ENCODE measurements at regions not wholly inside any gene's neighbourhood (a gene's known extent, or its start where the extent isn't known, plus 50 kb on each side); places are given as distances from the start of the nearest gene placed in this dataset.

DNA sequence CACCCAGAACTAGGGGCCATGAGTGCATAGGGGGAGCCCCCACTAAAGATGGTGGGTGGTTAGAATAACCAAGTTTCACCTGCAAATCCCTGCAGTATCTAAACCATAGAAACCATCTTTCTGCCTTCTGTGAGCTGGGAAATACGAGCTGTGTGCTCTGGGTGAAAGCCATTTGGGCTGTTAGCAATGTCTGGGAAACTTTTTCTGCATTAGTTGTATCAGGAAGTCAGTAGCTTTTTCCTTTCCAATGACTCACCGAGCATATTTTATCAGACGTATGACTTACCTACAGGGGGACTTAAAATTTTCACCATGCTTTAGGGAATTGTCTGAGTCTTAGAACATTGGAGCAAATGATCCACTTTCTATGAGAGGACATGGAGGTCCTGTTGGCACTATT lies 584.0 kb downstream of the QKI start:
- 84 to 94% methylated on average over 3 of the region's 3 CpGs for WGBS, 2 donors (ENCODE audit: low coverage in 1 of 2)
- Histone ChIP-seq H3K27me3 (no peaks in the 10 kb centered on the region), H3K4me1 (no peaks in the 10 kb centered on the region), H3K4me3 (no peak overlapping the region), H3K36me3 (no peaks in the 10 kb centered on the region), H3K27ac (no peak overlapping the region), H3K9me3 (no peaks in the 10 kb centered on the region)
- intact Hi-C loops (cut with DNase I; ENCODE audit: low total_unique reads) (no loop called here), in situ Hi-C loops (cut with MboI; ENCODE audit: low pct_ligation_motif_present in 1 of 4, low pct_unique_long_range_greater_than_20kb in 1 of 4, low sequenced_read_pairs in 3 of 4) (no loop called here)
- TF ChIP-seq, protein P1, sequence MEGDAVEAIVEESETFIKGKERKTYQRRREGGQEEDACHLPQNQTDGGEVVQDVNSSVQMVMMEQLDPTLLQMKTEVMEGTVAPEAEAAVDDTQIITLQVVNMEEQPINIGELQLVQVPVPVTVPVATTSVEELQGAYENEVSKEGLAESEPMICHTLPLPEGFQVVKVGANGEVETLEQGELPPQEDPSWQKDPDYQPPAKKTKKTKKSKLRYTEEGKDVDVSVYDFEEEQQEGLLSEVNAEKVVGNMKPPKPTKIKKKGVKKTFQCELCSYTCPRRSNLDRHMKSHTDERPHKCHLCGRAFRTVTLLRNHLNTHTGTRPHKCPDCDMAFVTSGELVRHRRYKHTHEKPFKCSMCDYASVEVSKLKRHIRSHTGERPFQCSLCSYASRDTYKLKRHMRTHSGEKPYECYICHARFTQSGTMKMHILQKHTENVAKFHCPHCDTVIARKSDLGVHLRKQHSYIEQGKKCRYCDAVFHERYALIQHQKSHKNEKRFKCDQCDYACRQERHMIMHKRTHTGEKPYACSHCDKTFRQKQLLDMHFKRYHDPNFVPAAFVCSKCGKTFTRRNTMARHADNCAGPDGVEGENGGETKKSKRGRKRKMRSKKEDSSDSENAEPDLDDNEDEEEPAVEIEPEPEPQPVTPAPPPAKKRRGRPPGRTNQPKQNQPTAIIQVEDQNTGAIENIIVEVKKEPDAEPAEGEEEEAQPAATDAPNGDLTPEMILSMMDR (IDR thresholded peaks at IDR 0.05), result no peak
- TF ChIP-seq POLR2A (IDR thresholded peaks at IDR 0.05) (no peak), POLR2AphosphoS5 (IDR thresholded peaks at IDR 0.05) (no peak), EP300 (IDR thresholded peaks at IDR 0.05; ENCODE audit: low read depth) (no peak)
- DNase-seq, result no peak

- WGBS, 2 donors (ENCODE audit: low coverage in 1 of 2), result 80 to 82% methylated on average over 2 to 6 of the region's 6 CpGs
- no peak for DNase-seq
- Histone ChIP-seq H3K4me1 (no peaks in the 10 kb centered on the region), H3K27ac (no peak overlapping the region), H3K27me3 (no peaks in the 10 kb centered on the region), H3K9me3 (no peaks in the 10 kb centered on the region), H3K36me3 (no peaks in the 10 kb centered on the region), H3K4me3 (no peak overlapping the region)
- TF ChIP-seq EP300 (IDR thresholded peaks at IDR 0.05; ENCODE audit: low read depth) (no peak), POLR2AphosphoS5 (IDR thresholded peaks at IDR 0.05) (no peak), POLR2A (IDR thresholded peaks at IDR 0.05) (no peak)
- TF ChIP-seq, protein P1 (IDR thresholded peaks at IDR 0.05), result no peak
- in situ Hi-C loops (cut with MboI; ENCODE audit: low pct_ligation_motif_present in 1 of 4, low pct_unique_long_range_greater_than_20kb in 1 of 4, low sequenced_read_pairs in 3 of 4), result no loop called here
- intact Hi-C loops (cut with DNase I; ENCODE audit: low total_unique reads), result no loop called here
Measured at GRCh38 chr6:163996491-163996890, 582.0 kb downstream of the QKI start.

GRCh38 chr6:163994566-163994965 lies 580.0 kb downstream of the QKI start:
- DNase-seq, result no peak
- no peaks in the 10 kb centered on the region for H3K9me3 ChIP-seq
- intact Hi-C loops (cut with DNase I; ENCODE audit: low total_unique reads) (no loop called here), in situ Hi-C loops (cut with MboI; ENCODE audit: low pct_ligation_motif_present in 1 of 4, low pct_unique_long_range_greater_than_20kb in 1 of 4, low sequenced_read_pairs in 3 of 4) (no loop called here)
- H3K4me3 ChIP-seq, result no peak overlapping the region
- H3K36me3 ChIP-seq, result no peaks in the 10 kb centered on the region
- no peak overlapping the region for H3K27ac ChIP-seq
- TF ChIP-seq EP300 (IDR thresholded peaks at IDR 0.05; ENCODE audit: low read depth) (no peak), POLR2A (IDR thresholded peaks at IDR 0.05) (no peak), POLR2AphosphoS5 (IDR thresholded peaks at IDR 0.05) (no peak)
- TF ChIP-seq, protein P1 (IDR thresholded peaks at IDR 0.05), result no peak
- H3K27me3 ChIP-seq, result no peaks in the 10 kb centered on the region
- WGBS, 2 donors (ENCODE audit: low coverage in 1 of 2), result 57 to 70% methylated on average over 4 to 5 of the region's 5 CpGs
- H3K4me1 ChIP-seq, result no peaks in the 10 kb centered on the region

DNA sequence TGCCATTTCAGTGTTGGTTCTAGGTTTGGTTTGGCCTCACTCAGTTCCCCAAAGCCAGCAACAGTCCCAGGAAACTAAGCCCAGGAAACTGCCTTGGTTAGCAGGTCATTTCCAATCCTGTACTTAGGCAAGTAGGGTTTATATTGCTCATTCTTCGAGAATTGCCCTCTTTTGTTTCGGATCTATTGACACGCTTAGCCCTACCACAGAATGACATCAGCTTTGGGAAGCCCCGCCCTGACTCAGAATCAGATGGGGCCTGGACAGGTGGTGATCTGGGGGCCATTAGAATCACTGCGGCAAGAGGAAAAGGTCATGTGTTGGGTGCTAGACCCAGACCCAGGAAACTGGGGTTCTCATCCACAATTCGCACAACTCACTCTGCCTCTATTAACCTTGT lies 578.2 kb downstream of the QKI start:
- Histone ChIP-seq H3K4me1 (no peaks in the 10 kb centered on the region), H3K27ac (no peak overlapping the region), H3K4me3 (no peak overlapping the region), H3K9me3 (no peaks in the 10 kb centered on the region), H3K36me3 (no peaks in the 10 kb centered on the region), H3K27me3 (no peaks in the 10 kb centered on the region)
- in situ Hi-C loops (cut with MboI; ENCODE audit: low pct_ligation_motif_present in 1 of 4, low pct_unique_long_range_greater_than_20kb in 1 of 4, low sequenced_read_pairs in 3 of 4), result no loop called here
- TF ChIP-seq, protein P1 (IDR thresholded peaks at IDR 0.05), result no peak
- TF ChIP-seq POLR2AphosphoS5 (IDR thresholded peaks at IDR 0.05) (no peak), POLR2A (IDR thresholded peaks at IDR 0.05) (no peak)
- no peak for DNase-seq
- intact Hi-C loops (cut with DNase I; ENCODE audit: low total_unique reads), result no loop called here
- WGBS, 2 donors (ENCODE audit: low coverage in 1 of 2), result 80 to 82% methylated on average over 1 to 6 of the region's 6 CpGs
